Trophoblast cell (in vitro differentiated cells and primary cell): ENCODE measurements at regions not wholly inside any gene's neighbourhood (a gene's known extent, or its start where the extent isn't known, plus 50 kb on each side); places are given as distances from the start of the nearest gene placed in this dataset.

ENCODE experiments used
- DNase-seq, 2 donors: peaks; one replicate each; pipeline ENCODE4 v3.0.0-alpha.2; 2016
- H2AFZ ChIP-seq: 2 replicates; pipeline ENCODE4 v1.6.1; 2013; ENCODE audit warnings: low read length, moderate library complexity, mild to moderate bottlenecking; ENCODE audit not compliant: insufficient read depth, poor library complexity
- H2AK5ac ChIP-seq: 2 replicates; pipeline ENCODE4 v1.6.1; 2013; ENCODE audit warnings: mild to moderate bottlenecking, low read length
- H2BK120ac ChIP-seq: 2 replicates; pipeline ENCODE4 v1.6.1; 2013; ENCODE audit warnings: low read length, mild to moderate bottlenecking, moderate library complexity; ENCODE audit not compliant: insufficient read depth, poor library complexity
- H2BK12ac ChIP-seq: 2 replicates; pipeline ENCODE4 v1.6.1; 2013; ENCODE audit warnings: mild to moderate bottlenecking, low read length, moderate library complexity
- H2BK5ac ChIP-seq: 2 replicates; pipeline ENCODE4 v1.6.1; 2013; ENCODE audit warnings: low read length, low read depth, moderate library complexity, mild to moderate bottlenecking; ENCODE audit not compliant: poor library complexity
- H3K14ac ChIP-seq: 2 replicates; pipeline ENCODE4 v1.6.1; 2013; ENCODE audit warnings: mild to moderate bottlenecking, low read length
- H3K18ac ChIP-seq: 2 replicates; pipeline ENCODE4 v1.6.1; 2013; ENCODE audit warnings: mild to moderate bottlenecking, low read length
- H3K23ac ChIP-seq: 2 replicates; pipeline ENCODE4 v1.6.1; 2013; ENCODE audit warnings: low read length
- H3K27ac ChIP-seq: 2 replicates; pipeline ENCODE4 v1.5.1; 2013; ENCODE audit warnings: low read depth, mild to moderate bottlenecking, inconsistent platforms, low read length, moderate library complexity
- H3K27me3 ChIP-seq: 2 replicates; pipeline ENCODE4 v1.6.1; 2013; ENCODE audit warnings: inconsistent platforms, mild to moderate bottlenecking, low read length, moderate library complexity; ENCODE audit not compliant: insufficient read depth
- H3K36me3 ChIP-seq, 2 experiments: 1 replicate in 1 of 2; 2 replicates in 1 of 2; pipeline ENCODE4 v1.6.1; 2013; ENCODE audit warnings: low read length in 2 of 2, mild to moderate bottlenecking in 2 of 2, moderate library complexity in 1 of 2; ENCODE audit not compliant: insufficient read depth in 2 of 2, control insufficient read depth in 1 of 2
- H3K4ac ChIP-seq: 2 replicates; pipeline ENCODE4 v1.6.1; 2013; ENCODE audit warnings: low read depth, mild to moderate bottlenecking, low read length, moderate library complexity
- H3K4me1 ChIP-seq, 2 experiments: 1 replicate in 1 of 2; 2 replicates in 1 of 2; pipeline ENCODE4 v1.6.1; 2013; ENCODE audit warnings: low read length in 2 of 2, mild to moderate bottlenecking in 2 of 2, moderate library complexity in 1 of 2; ENCODE audit not compliant: insufficient read depth in 2 of 2, control insufficient read depth in 1 of 2
- H3K4me2 ChIP-seq: 2 replicates; pipeline ENCODE4 v1.6.1; 2013; ENCODE audit warnings: inconsistent platforms, mild to moderate bottlenecking, low read length, moderate library complexity
- H3K4me3 ChIP-seq: 2 replicates; pipeline ENCODE4 v1.5.1; 2013; ENCODE audit warnings: mild to moderate bottlenecking, low read depth, low read length, inconsistent platforms
- H3K79me1 ChIP-seq: one replicate; pipeline ENCODE4 v1.6.1; 2013; ENCODE audit warnings: low read length
- H3K79me2 ChIP-seq: 2 replicates; pipeline ENCODE4 v1.6.1; 2013; ENCODE audit warnings: low read length, mild to moderate bottlenecking; ENCODE audit not compliant: control insufficient read depth, insufficient read depth, poor library complexity
- H3K9ac ChIP-seq: 2 replicates; pipeline ENCODE4 v1.6.1; 2013; ENCODE audit warnings: mild to moderate bottlenecking, low read length
- H3K9me3 ChIP-seq: 2 replicates; pipeline ENCODE4 v1.6.1; 2013; ENCODE audit warnings: low read depth, mild to moderate bottlenecking, control low read depth, inconsistent platforms, low read length; ENCODE audit not compliant: insufficient read depth
- H4K12ac ChIP-seq: 2 replicates; pipeline ENCODE4 v1.6.1; 2013; ENCODE audit warnings: low read depth, mild to moderate bottlenecking, low read length, moderate library complexity
- H4K8ac ChIP-seq: 2 replicates; pipeline ENCODE4 v1.6.1; 2013; ENCODE audit warnings: low read depth, mild to moderate bottlenecking, low read length, moderate library complexity
- H4K91ac ChIP-seq: one replicate; pipeline ENCODE4 v1.6.1; 2013; ENCODE audit warnings: low read depth, mild to moderate bottlenecking, low read length, moderate library complexity
- WGBS: extraction: QIAGEN DNeasy Blood & Tissue Kit; methylation state at CpG from one replicate; pipeline ENCODE4 v1.1.7; 2013; ENCODE audit warnings: missing lambda C conversion rate; ENCODE audit not compliant: insufficient read length, insufficient coverage; ENCODE audit errors: extremely low coverage; 5-methylcytosine and 5-hydroxymethylcytosine counted together

GRCh38 chr3:5653426-5654143, 466.1 kb downstream of the EDEM1 start:
- no peak overlapping the region for H4K12ac ChIP-seq
- no peak overlapping the region for H4K91ac ChIP-seq
- no peak overlapping the region for H2AFZ ChIP-seq
- H3K4me2 ChIP-seq = no peak overlapping the region
- WGBS = no CpG with 5 or more reads among the region's 2 CpGs
- H3K79me2 ChIP-seq = peaks cover 1% of the 10 kb centered on the region
- no peak overlapping the region for H3K27ac ChIP-seq
- H3K27me3 ChIP-seq = no peaks in the 10 kb centered on the region
- H3K23ac ChIP-seq = no peak overlapping the region
- H2BK120ac ChIP-seq = no peak overlapping the region
- peaks cover 14% of the 10 kb centered on the region for H3K79me1 ChIP-seq
- no peak overlapping the region for H2AK5ac ChIP-seq
- no peak overlapping the region for H3K4me3 ChIP-seq
- H3K36me3 ChIP-seq = no peaks in the 10 kb centered on the region
- H3K9ac ChIP-seq = no peak overlapping the region
- H3K18ac ChIP-seq = no peak overlapping the region
- H2BK5ac ChIP-seq = no peak overlapping the region
- peaks cover 2% of the 10 kb centered on the region in 2 experiments for H3K4me1 ChIP-seq
- H3K14ac ChIP-seq = no peak overlapping the region
- H3K9me3 ChIP-seq = no peaks in the 10 kb centered on the region
- no peak overlapping the region for H4K8ac ChIP-seq
- no peak for DNase-seq
- H3K4ac ChIP-seq = no peak overlapping the region
- H2BK12ac ChIP-seq = no peak overlapping the region

DNA sequence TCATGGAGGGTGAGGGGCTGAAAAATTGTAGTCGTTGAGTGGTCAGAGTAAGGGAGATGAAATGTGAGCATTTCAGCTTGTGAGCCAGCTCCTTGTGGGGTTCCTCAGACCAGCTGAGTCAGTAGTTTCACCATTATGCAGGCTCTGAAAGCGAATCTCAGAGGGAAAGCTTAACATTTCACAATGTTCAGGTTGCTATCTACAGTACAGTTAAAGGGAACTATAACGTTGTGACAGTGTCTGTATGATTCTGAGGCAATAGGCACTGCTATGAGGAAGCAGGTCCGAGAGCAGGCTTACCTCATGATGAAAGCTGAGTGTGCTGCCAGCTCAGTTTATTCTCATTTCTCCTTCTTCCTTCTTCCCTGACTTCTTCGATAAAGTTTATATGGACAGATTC, 469.6 kb downstream of the EDEM1 start:
- Histone ChIP-seq H3K36me3 (no peaks in the 10 kb centered on the region), H3K4me1 (peaks cover 2% of the 10 kb centered on the region in 2 experiments), H3K79me2 (peaks cover 1% of the 10 kb centered on the region), H2AK5ac (no peak overlapping the region), H3K9me3 (no peaks in the 10 kb centered on the region), H2AFZ (no peak overlapping the region), H3K79me1 (peaks cover 5% of the 10 kb centered on the region), H4K8ac (no peak overlapping the region), H2BK12ac (no peak overlapping the region), H2BK120ac (no peak overlapping the region), H3K4ac (no peak overlapping the region), H3K27ac (no peak overlapping the region), H3K18ac (no peak overlapping the region), H3K23ac (no peak overlapping the region), H3K4me3 (no peak overlapping the region), H4K91ac (no peak overlapping the region), H3K4me2 (no peak overlapping the region), H4K12ac (no peak overlapping the region), H2BK5ac (no peak overlapping the region), H3K9ac (no peak overlapping the region), H3K27me3 (no peaks in the 10 kb centered on the region), H3K14ac (no peak overlapping the region)
- WGBS = no CpG with 5 or more reads among the region's 5 CpGs
- peak; percentile 23 to 63 for DNase-seq

DNA sequence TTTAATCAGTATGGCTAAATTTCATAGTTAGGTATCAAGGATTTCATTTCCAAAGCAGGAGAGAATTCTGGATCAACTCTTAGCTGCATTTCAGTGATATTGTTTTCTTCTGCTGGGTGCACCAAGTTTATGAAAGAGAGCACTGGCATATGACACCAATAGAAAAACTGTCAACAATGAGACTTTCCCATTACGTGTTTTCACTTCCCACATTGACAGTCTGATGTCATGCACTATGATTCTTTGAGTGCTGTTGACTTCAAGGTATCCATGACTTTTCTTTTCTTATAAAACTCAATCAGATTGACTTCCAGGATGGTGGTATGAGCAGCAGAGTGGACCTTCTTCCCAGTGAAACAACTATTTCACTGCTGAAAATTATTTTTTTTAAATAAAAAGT, 476.1 kb downstream of the EDEM1 start:
- Histone ChIP-seq H2BK120ac (no peak overlapping the region), H3K4me3 (no peak overlapping the region)
- no CpG with 5 or more reads among the region's 1 CpG for WGBS

GRCh38 chr3:5666455-5666854, 478.9 kb downstream of the EDEM1 start:
- Histone ChIP-seq H2BK12ac (no peak overlapping the region), H3K9me3 (no peaks in the 10 kb centered on the region), H3K36me3 (no peaks in the 10 kb centered on the region), H4K12ac (no peak overlapping the region), H3K79me1 (no peaks in the 10 kb centered on the region), H2BK5ac (no peak overlapping the region), H2AK5ac (no peak overlapping the region), H3K79me2 (no peaks in the 10 kb centered on the region), H3K4ac (no peak overlapping the region), H4K8ac (no peak overlapping the region), H4K91ac (no peak overlapping the region), H3K9ac (no peak overlapping the region), H3K4me1 (no peaks in the 10 kb centered on the region), H2BK120ac (no peak overlapping the region), H3K27ac (no peak overlapping the region), H3K23ac (no peak overlapping the region), H3K27me3 (no peaks in the 10 kb centered on the region), H3K14ac (no peak overlapping the region), H3K4me3 (no peak overlapping the region), H2AFZ (no peak overlapping the region), H3K18ac (no peak overlapping the region), H3K4me2 (no peak overlapping the region)
- DNase-seq = no peak
- WGBS = no CpG with 5 or more reads among the region's 4 CpGs

More for the DNA sequence above, 476.1 kb downstream of the EDEM1 start:
- no peak overlapping the region for H2AK5ac ChIP-seq
- H3K4me2 ChIP-seq = no peak overlapping the region
- no peak overlapping the region for H4K12ac ChIP-seq
- no peak overlapping the region for H3K14ac ChIP-seq
- H3K9me3 ChIP-seq = no peaks in the 10 kb centered on the region
- H3K9ac ChIP-seq = no peak overlapping the region
- no peak for DNase-seq
- H3K18ac ChIP-seq = no peak overlapping the region
- H2BK5ac ChIP-seq = no peak overlapping the region
- H3K4ac ChIP-seq = no peak overlapping the region
- no peaks in the 10 kb centered on the region for H3K79me2 ChIP-seq
- H4K91ac ChIP-seq = no peak overlapping the region
- H2BK12ac ChIP-seq = no peak overlapping the region
- H3K27ac ChIP-seq = no peak overlapping the region
- H4K8ac ChIP-seq = no peak overlapping the region
- no peaks in the 10 kb centered on the region for H3K36me3 ChIP-seq
- H3K79me1 ChIP-seq = no peaks in the 10 kb centered on the region
- H2AFZ ChIP-seq = no peak overlapping the region
- no peaks in the 10 kb centered on the region for H3K4me1 ChIP-seq
- no peaks in the 10 kb centered on the region for H3K27me3 ChIP-seq
- H3K23ac ChIP-seq = no peak overlapping the region
